Fibroblast of pulmonary artery (primary cell): ENCODE measurements at regions not wholly inside any gene's neighbourhood (a gene's known extent, or its start where the extent isn't known, plus 50 kb on each side); places are given as distances from the start of the nearest gene placed in this dataset.

Experiments used
- DNase-seq: peaks from one replicate; pipeline ENCODE4 v3.0.0-alpha.2; 2010; ENCODE audit warnings: low read depth
- H3K4me3 ChIP-seq: replicated peaks from 2 replicates; pipeline ENCODE4 v1.5.1; 2011; ENCODE audit warnings: low read depth, mild to moderate bottlenecking, control low read depth, low read length, moderate library complexity
- TF ChIP-seq, protein P1 (sequence below): IDR thresholded peaks from 2 replicates; pipeline ENCODE4 v1.5.1; 2011; ENCODE audit warnings: mild to moderate bottlenecking, control low read depth, low read length, inconsistent platforms; ENCODE audit errors: missing control alignments

DNA sequence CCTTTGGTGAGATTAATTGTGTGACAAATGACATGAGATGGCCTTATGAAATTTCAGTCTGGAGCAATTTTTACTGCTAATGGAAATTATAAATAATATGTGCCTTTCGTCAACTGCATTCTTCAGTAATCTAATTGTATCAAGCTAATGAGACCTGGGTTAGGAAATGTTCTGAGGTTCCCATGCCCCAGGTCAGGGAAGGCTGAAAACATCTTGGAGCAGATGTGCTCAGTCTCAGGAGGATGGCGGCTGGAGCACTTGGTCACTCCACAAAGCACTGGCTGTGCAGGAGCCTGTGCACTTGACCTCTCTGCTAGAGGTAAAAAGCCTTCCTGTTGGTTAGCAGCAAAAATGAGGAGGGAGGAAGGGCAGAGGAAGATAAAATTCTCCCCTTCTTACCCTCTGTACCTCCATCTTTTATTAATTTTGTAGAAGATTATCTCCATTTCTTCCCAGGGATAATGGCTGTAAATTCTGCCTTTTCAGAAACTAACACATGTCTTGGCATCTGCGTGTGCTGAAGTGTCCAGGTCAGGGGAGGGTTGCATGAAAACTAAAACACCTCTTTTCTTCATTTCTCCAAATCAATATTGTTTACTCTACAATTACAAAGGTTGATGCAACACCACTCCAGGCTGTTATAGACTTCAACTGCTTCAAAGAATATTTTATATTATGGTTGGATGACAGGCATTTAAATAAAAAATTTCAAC, 1606.4 kb upstream of the ACVR2A start:
- no peak overlapping the region for H3K4me3 ChIP-seq
- TF ChIP-seq, protein P1, sequence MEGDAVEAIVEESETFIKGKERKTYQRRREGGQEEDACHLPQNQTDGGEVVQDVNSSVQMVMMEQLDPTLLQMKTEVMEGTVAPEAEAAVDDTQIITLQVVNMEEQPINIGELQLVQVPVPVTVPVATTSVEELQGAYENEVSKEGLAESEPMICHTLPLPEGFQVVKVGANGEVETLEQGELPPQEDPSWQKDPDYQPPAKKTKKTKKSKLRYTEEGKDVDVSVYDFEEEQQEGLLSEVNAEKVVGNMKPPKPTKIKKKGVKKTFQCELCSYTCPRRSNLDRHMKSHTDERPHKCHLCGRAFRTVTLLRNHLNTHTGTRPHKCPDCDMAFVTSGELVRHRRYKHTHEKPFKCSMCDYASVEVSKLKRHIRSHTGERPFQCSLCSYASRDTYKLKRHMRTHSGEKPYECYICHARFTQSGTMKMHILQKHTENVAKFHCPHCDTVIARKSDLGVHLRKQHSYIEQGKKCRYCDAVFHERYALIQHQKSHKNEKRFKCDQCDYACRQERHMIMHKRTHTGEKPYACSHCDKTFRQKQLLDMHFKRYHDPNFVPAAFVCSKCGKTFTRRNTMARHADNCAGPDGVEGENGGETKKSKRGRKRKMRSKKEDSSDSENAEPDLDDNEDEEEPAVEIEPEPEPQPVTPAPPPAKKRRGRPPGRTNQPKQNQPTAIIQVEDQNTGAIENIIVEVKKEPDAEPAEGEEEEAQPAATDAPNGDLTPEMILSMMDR, result no peak
- no peak for DNase-seq

DNA sequence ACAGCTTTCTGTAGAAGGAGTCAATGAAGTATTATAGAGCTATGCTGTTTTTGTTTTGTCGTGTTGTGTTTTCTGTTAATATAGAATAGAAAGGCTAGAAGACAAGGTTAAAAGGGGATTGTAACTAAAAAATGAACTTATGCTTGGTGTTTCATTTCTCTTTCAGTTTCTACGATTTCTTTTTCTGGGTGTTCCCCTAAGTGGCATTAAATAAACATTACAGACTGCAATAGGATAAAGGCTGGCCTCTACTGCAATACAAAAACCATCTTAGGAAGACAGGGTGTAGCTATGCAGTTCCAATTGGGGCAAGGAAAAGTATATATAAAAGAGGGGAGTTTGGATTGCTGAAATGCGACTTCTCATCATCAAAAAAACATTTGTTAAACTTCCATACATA, 1609.7 kb upstream of the ACVR2A start:
- no peak for DNase-seq
- TF ChIP-seq, protein P1, result no peak
- H3K4me3 ChIP-seq, result no peak overlapping the region

DNA sequence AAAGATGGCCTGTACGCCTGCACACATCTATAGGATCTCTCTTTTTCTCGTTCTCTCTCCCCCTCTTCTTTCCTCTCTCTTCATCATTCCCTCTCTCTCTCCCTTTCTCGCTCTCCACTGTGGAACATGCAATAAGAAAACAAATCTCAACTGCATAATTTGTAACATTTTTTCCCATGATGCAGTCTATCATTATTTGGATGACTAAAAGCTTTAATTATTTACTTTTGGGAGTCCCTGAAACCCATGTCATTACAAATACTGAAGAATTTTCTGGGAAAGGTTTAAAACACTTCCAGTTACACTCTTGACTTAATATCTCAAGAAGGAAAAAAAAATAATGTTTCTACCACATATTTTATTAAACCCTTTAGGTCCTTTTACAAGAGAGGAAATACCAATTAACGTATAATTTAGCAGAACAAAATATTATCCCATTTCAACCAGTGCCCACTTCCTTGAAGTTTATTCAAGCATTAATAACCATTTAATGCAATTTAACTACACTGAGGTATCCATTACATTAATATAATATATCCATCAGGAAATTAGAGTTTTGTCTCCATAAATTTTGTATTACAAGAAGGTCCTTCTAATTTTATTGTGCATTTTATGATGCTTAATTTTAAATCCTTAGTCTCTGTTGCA, 1615.2 kb upstream of the ACVR2A start:
- no peak for DNase-seq

DNA sequence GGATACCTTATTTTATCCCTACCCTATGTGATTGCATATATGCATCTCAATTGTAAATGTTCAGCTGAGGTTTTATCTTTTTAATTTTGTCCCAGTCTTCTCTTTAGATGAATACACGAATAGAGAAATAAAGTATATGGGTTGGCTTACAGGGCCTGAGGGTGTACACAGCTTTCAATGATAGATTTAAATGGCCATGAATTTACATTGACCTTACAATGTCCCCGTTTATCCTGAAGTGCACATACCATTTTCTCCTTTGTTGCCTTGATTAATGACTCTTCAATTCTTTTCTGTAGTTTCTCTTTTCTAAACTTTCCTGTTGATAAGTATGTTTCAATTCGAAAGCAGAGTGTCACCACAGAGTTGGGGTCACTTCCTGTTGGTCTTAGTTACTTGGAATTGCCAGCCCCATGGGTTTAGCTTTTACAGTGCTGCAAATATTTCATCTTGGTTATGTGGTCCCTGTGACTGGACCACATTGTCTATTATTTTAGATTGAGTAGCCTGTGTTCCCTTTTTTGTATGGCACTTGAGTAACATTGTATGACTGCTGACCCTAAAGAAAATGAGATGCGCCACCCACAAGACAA, 1616.3 kb upstream of the ACVR2A start:
- TF ChIP-seq, protein P1, result no peak
- no peak for DNase-seq
- H3K4me3 ChIP-seq, result no peak overlapping the region

More for the DNA sequence above, 1615.2 kb upstream of the ACVR2A start:
- TF ChIP-seq, protein P1, result no peak
- no peak overlapping the region for H3K4me3 ChIP-seq

DNA sequence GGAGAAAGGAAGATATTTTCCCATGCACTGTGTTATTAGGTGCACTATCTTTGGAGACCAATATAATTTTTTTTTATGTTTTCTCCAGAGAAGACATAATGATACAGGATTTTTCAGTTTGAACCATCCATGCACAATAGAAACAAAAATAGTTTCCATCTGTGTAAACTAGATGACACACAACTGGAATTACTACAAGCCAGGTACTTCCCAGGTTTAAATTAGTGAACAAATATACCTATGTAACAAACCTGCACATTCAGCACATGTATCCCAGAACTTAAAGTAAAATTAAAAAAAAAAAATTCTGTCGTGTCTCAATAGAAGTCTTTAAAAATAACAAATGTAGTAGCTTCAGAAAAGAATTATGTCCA, 1616.8 kb upstream of the ACVR2A start:
- no peak overlapping the region for H3K4me3 ChIP-seq
- TF ChIP-seq, protein P1, result no peak
- DNase-seq, result no peak

DNA sequence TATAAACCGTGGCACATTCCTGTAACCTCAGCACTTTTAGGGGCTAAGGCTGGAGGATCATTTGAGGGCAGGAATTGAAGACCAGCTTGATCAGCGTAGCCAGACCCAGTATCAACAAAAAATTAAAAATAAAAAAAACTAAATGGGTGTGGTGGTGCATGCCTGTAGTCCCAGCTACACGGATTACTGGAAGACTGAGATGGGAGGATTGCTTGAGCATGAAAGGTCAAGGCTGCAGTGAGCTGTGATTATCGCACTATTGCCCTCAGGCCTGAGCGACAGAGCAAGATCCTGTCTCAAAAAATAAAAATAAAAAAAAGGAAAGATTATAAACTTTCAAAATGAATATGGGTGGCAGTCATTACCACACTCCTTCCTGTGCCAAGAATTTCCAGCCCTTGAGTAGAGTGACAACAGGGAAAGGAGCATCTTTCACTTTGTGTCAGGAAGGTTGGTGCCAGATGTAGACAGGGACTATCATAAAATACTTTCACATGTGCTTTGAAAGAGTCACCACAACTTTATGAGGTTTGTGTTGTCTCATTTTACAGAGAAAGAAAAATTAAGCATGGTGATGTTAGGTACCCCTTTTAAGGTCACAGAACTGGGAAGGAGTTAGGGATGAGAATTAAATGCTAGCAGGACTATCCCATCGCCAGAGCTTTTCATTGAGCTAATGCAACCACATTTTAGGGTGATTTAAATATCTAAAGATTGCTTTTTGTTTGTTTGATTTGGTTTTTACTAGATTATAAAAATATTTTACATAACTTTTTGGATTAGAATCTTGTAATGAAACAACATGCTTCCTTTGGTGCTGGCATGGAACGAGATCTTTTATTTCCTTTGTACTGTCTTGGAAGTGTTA, 1617.4 kb upstream of the ACVR2A start:
- TF ChIP-seq, protein P1, result no peak

More for the DNA sequence above, 1617.4 kb upstream of the ACVR2A start:
- no peak overlapping the region for H3K4me3 ChIP-seq
- DNase-seq, result no peak
